ENCODE measurements at regions not wholly inside any gene's neighbourhood (a gene's known extent, or its start where the extent isn't known, plus 50 kb on each side); places are given as distances from the start of the nearest gene placed in this dataset.

GRCh38 chrX:35040871-35041270 is 98.3 kb downstream of the FAM47B start:
- no peak overlapping the region for H4K8ac ChIP-seq (replicated peaks; ENCODE audit: insufficient read length, low read depth, low read length)
- H4K91ac ChIP-seq (ENCODE audit: insufficient read length, low read depth, low read length): no peak overlapping the region
- H2AK5ac ChIP-seq (ENCODE audit: insufficient read length, low read length): no peak overlapping the region
- H3K56ac ChIP-seq (ENCODE audit: insufficient read length, low read depth, low read length): no peak overlapping the region
- Mint-ChIP-seq H3K4me1 (no peaks in the 10 kb centered on the region), H3K36me3 (ENCODE audit: insufficient read depth in 1 of 3, low read depth in 3 of 3) (peaks cover 3 to 8% (median 4%) of the 10 kb centered on the region in 3 experiments; a peak in 5 of 7 replicates), H3K27me3 (ENCODE audit: low read depth) (no peaks in the 10 kb centered on the region; the same call in 1 of the 2 replicates), H3K27ac (no peak overlapping the region), H3K4me3 (no peak overlapping the region), H3K9me3 (peaks cover 66 to 80% of the 10 kb centered on the region in 2 experiments)
- no peaks in the 10 kb centered on the region for H4K20me1 ChIP-seq (ENCODE audit: control insufficient read depth, insufficient read depth, insufficient read length)
- no peaks in the 10 kb centered on the region for H3K79me1 ChIP-seq (ENCODE audit: insufficient read depth, low read depth, low read length, poor library complexity, severe bottlenecking)
- H3K14ac ChIP-seq (ENCODE audit: insufficient read depth, low read length): no peak overlapping the region
- no peak overlapping the region for H2BK15ac ChIP-seq (ENCODE audit: low read depth, low read length)
- no peak for DNase-seq
- H3K27ac ChIP-seq (ENCODE audit: insufficient read length, low read depth, low read length): no peak overlapping the region
- H2AFZ ChIP-seq (ENCODE audit: low read length): no peak overlapping the region
- no peak overlapping the region for H3K4ac ChIP-seq (ENCODE audit: low read depth, low read length)
- no peak overlapping the region for H4K5ac ChIP-seq (ENCODE audit: insufficient read length, low read depth, low read length)
- no peak overlapping the region for H3K18ac ChIP-seq (ENCODE audit: insufficient read length, low read depth, low read length)
- no peak overlapping the region for H3K9ac ChIP-seq (ENCODE audit: extremely low read depth, insufficient read length, low read length)
- no peak overlapping the region for H2BK5ac ChIP-seq (ENCODE audit: insufficient read length, low read length)
- no peaks in the 10 kb centered on the region for H3K27me3 ChIP-seq (ENCODE audit: insufficient read depth, low read length)
- no peak overlapping the region for H2BK20ac ChIP-seq (ENCODE audit: low read depth, low read length, poor library complexity, severe bottlenecking)
- H3K4me1 ChIP-seq (ENCODE audit: insufficient read depth, low read length): no peaks in the 10 kb centered on the region
- H2BK120ac ChIP-seq (ENCODE audit: low read depth, low read length, poor library complexity, severe bottlenecking): no peak overlapping the region
- H3K23me2 ChIP-seq (ENCODE audit: insufficient read length, low read depth, low read length, poor library complexity, severe bottlenecking): no peaks in the 10 kb centered on the region
- H3K4me2 ChIP-seq (ENCODE audit: insufficient read depth, insufficient read length, low read length): no peak overlapping the region
- no peaks in the 10 kb centered on the region for H3K9me3 ChIP-seq (ENCODE audit: control insufficient read depth, low read depth, low read length)
- no peak overlapping the region for H3K23ac ChIP-seq (ENCODE audit: insufficient read length, low read depth, low read length)
- no CpG with 5 or more reads among the region's 1 CpG for WGBS (ENCODE audit: extremely low coverage, insufficient read length, low lambda C conversion rate)
- H3K79me2 ChIP-seq (ENCODE audit: insufficient read depth, low read length): no peaks in the 10 kb centered on the region
- no peak for TF ChIP-seq CTCF (conservative IDR thresholded peaks at IDR 0.05)
- H2BK12ac ChIP-seq (ENCODE audit: insufficient read length, low read depth, low read length): no peak overlapping the region
- H3T11ph ChIP-seq (ENCODE audit: low read length): no peak overlapping the region
